ENCODE measurements at regions not wholly inside any gene's neighbourhood (a gene's known extent, or its start where the extent isn't known, plus 50 kb on each side); places are given as distances from the start of the nearest gene placed in this dataset.

DNA sequence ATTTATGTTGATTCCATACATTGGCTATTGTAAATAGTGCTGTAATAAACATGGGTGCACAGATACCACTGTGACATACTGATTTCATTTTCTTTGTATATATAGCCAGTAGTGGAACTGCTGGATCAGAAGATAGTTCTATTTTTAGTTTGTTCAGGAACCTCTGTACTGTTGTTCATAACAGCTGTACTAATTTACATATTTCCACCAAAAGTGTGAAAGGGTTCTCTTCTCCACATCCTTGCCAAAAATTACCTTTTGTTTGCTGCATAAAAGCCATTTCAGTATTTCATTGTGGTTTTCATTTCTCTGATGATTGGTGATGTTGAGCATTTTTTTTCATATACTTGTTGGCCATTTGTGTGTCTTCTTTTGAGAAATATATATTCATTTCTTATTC, 1962.1 kb downstream of the PCDH9 start:
- TF ChIP-seq POLR2AphosphoS5 (IDR thresholded peaks at IDR 0.05) (no peak), POLR2A (IDR thresholded peaks at IDR 0.05) (no peak)
- TF ChIP-seq, protein P1, sequence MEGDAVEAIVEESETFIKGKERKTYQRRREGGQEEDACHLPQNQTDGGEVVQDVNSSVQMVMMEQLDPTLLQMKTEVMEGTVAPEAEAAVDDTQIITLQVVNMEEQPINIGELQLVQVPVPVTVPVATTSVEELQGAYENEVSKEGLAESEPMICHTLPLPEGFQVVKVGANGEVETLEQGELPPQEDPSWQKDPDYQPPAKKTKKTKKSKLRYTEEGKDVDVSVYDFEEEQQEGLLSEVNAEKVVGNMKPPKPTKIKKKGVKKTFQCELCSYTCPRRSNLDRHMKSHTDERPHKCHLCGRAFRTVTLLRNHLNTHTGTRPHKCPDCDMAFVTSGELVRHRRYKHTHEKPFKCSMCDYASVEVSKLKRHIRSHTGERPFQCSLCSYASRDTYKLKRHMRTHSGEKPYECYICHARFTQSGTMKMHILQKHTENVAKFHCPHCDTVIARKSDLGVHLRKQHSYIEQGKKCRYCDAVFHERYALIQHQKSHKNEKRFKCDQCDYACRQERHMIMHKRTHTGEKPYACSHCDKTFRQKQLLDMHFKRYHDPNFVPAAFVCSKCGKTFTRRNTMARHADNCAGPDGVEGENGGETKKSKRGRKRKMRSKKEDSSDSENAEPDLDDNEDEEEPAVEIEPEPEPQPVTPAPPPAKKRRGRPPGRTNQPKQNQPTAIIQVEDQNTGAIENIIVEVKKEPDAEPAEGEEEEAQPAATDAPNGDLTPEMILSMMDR (IDR thresholded peaks at IDR 0.05) = no peak

Measured in prostate gland (tissue), 2 donors.